Stimulated activated CD8-positive, alpha-beta memory T cell treated with anti-CD3 and anti-CD28 coated beads, Interleukin-7, amount 100 ng/mL, for 1 hour (primary cell): ENCODE measurements at regions not wholly inside any gene's neighbourhood (a gene's known extent, or its start where the extent isn't known, plus 50 kb on each side); places are given as distances from the start of the nearest gene placed in this dataset.
"Not testable (repeated sequence)": the region's sequence is repeated elsewhere in the genome, so short reads cannot be mapped to it uniquely, and the experiment has no call there.

Experiments
- DNase-seq, 2 donors: peaks; one replicate each; pipeline ENCODE4 v3.0.0-alpha.2; 2020; ENCODE audit warnings: low read depth in 2 of 2

DNA sequence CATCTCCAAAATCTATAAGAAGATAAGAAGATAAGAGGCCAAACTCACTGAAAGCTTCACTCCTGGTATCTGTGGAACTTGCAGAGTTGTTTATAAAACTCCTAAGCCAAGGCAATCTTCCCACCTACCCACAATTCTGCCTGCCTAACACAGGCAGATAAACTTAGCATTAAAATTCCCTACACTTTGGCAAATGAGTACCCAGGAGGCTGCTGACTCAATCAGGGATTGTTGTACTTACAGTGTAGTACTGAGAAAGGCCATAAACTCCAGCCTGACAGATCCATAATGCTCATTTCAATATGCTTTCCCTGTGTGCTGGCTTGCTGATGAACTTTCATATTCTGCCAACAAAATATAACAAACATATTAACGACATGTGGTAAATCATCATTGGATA is 725.2 kb downstream of the BRINP1 start:
- no peak for DNase-seq

GRCh38 chr9:118647331-118647730 is 721.9 kb downstream of the BRINP1 start:
- no peak for DNase-seq

DNA sequence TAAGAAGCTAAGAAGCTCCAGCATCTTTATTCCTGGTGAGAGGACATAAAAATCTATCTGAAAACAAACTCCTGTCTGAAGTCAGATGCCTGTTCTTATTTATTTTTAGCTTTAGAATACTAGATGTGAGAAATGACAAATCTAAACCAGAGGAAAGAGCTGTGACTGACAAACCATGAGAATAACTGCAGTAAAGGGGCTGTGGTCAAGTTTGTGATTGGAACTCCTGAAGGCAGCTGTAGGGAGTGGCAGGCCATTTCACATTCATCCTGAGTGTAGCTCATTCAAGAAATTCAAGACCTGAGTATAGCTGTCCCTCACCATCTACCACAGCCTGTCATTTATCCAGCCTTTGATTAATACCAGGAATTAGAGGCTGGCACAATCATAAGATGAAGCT is 718.8 kb downstream of the BRINP1 start:
- no peak for DNase-seq

DNA sequence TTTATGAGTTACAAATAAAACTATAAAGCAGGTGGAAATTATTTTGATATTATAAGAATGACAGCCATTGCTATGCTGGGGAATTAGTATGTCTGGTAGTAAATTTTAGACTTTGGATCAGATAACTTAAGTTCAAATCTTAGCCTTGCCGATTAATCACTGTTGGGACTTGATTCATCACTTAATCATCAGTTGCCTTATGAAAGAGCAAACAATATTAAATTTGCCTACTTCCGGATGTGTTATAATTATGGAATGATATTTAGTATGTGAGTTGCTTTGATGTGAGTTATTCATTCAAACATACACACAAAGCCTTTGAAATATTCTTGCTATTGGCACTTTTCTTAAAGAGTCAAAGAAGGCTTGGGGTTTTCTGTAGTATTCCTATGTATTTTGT is 717.7 kb downstream of the BRINP1 start:
- no peak for DNase-seq

- no peak for DNase-seq
These were observed 717.0 kb downstream of the BRINP1 start for GRCh38 chr9:118652258-118652657.

DNA sequence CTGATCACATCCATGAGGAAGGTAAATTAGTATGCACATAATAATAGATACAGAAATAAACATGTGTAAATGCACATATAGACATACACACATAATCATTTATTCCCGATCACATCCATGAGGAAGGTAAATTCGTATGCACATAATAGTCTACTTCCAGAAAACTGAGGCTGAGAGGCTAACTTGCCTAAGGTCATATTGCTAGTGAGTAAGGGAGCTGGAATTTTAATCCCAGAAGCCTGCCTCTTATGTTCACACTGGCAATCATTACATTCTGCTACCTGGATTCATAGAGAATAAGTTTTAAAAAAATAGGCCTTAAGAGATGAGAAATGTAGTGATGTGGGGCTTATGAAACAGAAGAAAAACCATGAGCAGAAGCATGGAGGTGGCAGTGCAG is 716.3 kb downstream of the BRINP1 start:
- no peak for DNase-seq

- DNase-seq, result no peak
These were observed 710.2 kb downstream of the BRINP1 start for GRCh38 chr9:118659011-118659410.

DNA sequence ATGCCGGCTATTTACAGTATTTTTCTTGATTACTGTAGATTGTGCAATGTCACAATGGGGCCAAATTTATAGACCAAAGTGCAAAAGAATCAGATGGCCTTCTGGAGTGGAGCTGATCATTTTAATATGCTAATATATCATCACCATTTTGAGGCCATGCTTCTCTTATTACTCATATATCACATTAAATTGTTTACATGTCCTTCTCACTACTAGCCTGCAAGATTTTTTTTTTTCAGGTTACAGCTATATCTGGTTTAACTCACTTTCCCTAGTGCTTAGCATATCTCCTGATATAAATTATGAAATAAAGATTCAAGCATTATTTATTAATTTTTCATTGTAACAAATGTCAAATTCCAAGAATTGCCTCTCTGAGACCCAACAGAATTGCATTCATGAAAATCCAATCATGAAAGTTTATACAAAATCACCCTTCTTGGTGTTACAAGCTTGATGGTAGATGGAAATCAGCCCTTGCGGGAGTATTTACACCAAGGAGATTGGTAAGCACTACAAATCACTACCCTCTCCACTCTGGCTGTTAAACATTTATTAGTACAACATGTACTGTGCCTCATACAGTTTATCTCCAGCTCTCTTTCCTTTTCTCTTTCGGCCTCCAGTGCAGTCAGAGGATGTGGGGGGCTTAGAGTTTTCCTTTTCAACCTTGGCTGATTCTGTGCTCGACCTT is 703.9 kb downstream of the BRINP1 start:
- no peak for DNase-seq

DNA sequence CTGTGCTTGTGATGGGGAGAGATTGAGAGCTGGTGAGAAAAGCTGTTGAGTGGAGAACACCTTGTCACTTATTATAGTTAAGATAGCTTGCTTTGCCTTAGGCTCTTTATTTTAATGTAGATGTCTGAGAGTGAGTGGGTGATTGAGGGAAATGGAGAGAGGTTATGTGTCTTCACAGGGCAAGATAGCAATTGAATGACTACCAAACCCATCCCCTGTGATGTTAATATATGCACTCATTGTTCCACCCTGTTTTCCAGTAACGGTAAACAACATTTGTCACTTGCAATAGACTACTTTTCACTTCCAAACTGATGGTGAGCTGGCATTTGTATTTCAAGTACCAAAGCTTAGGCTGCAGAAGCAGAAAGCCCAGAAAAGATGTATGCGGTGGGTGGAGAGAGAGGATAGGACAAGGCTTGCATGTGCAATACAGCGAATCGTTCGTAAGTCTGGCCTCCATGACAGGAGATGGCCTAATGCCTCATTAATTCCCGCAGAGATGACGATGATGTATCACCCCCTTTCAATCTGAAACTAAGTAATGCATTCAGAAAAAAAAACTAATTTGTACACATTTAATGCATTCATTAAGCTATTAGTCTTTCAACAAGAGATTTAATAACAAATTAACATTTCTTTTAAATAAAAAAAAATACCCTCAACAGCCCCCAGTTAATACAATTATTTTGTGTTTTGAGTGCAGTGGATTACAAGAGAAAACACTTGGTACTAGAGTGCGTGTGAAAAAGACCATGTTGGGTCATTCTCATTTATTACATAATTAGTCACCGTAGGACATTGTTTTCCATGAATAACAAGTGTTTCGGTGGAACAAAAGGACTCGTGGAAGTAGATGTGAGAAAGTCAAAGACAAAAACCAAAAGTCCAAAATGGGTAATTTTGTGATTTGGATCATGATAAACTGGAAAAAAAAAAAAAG is 699.0 kb downstream of the BRINP1 start:
- no peak for DNase-seq

GRCh38 chr9:118674942-118675341 is 694.3 kb downstream of the BRINP1 start:
- no peak for DNase-seq

GRCh38 chr9:118677936-118678653 is 691.1 kb downstream of the BRINP1 start:
- DNase-seq, result not testable (repeated sequence)

- no peak for DNase-seq
These were observed 682.3 kb downstream of the BRINP1 start for GRCh38 chr9:118686959-118687358.

DNA sequence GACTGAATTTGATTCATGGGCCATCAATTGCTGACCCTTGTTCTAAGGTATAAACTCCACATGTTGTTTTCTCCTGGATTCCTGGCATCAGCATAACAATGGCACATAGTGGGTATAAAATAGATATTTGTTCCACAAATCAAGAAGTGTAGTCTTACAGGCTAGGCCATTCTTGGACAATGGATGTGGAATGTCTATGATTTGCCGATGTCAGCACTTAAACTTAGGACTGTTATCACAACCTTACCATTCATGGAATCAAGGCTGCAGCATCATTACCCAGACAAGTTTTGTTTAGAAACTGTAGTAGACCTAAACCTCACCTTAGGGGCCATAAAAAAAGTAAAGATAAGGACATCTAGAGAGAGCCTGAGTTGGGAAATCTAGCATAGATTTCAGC is 680.0 kb downstream of the BRINP1 start:
- DNase-seq, result no peak

DNA sequence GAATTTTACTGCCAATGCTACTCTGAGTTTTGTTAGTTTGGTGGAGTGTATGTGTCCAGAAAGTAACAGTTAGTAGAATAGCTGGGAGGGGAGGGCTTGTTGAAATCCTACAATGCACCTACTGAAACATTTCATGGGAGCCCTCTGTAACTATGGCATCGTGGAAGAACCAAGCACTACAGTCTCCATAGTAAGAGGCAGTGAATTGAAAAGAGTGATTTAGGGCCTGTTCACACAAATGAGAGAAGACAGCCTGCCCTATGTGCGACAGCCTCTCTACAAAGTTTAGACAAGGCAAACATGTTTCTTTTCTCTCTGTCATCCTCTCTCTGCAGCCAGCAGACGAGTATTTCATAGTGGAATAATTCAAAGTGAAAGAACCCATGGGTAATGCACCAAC is 676.6 kb downstream of the BRINP1 start:
- no peak for DNase-seq

- no peak for DNase-seq
These were observed 675.6 kb downstream of the BRINP1 start for GRCh38 chr9:118693645-118694044.

- DNase-seq, result not testable (repeated sequence)
These were observed 674.0 kb downstream of the BRINP1 start for GRCh38 chr9:118695249-118695648.

- no peak for DNase-seq
These were observed 667.2 kb downstream of the BRINP1 start for GRCh38 chr9:118701985-118702384.

DNA sequence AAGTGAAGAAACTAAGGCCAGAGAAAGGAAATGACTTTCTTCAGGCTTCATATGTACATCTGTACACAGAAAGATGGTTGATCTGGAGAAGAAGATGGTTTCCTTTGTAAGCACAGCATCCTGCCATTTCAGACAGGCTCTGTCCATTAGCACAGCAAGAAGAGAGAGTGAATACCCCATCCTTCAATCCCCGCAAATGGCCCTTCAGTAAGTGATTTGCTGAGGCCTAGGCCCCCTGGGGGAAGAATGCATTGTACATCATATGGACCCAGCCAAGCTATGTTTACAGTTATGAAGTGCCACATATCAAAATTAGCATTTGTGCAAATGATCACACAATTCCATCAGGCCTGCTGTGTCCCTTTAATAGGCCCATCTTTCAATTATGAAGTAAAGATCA is 657.4 kb downstream of the BRINP1 start:
- no peak for DNase-seq

- DNase-seq, result no peak
These were observed 648.0 kb downstream of the BRINP1 start for GRCh38 chr9:118721276-118721675.

GRCh38 chr9:118721923-118722322 is 647.3 kb downstream of the BRINP1 start:
- DNase-seq, result no peak

DNA sequence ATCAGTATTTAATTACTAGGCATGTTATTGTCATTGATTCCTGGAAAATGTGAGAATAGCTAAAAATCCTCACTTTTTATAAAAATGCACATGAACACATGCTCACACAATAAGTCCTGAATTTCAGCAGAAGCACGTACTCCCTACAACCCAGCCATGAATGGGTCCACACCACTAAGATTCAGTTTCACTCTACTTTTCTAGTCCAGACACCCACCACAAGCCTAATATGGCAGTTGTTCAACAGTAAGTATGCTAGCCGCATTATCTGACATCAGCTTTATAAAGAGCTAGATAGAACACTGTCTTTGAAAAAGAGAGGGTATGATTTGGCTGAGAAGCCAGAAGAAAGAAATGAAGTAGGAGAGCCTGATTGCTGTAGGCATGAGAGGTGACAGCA is 639.3 kb downstream of the BRINP1 start:
- no peak for DNase-seq

GRCh38 chr9:118732998-118733397 is 636.2 kb downstream of the BRINP1 start:
- no peak for DNase-seq
